HFF-Myc (cell line): ENCODE measurements at regions not wholly inside any gene's neighbourhood (a gene's known extent, or its start where the extent isn't known, plus 50 kb on each side); places are given as distances from the start of the nearest gene placed in this dataset.
"Not testable (repeated sequence)": the region's sequence is repeated elsewhere in the genome, so short reads cannot be mapped to it uniquely, and the experiment has no call there.

ENCODE experiments used
- DNase-seq: peaks from one replicate; pipeline ENCODE4 v3.0.0-alpha.2; 2011; ENCODE audit warnings: low read depth; ENCODE audit errors: extremely low read depth
- H3K4me3 ChIP-seq: replicated peaks from 2 replicates; pipeline ENCODE4 v1.5.1; 2011; ENCODE audit warnings: low read depth, mild to moderate bottlenecking, control low read depth, low read length

DNA sequence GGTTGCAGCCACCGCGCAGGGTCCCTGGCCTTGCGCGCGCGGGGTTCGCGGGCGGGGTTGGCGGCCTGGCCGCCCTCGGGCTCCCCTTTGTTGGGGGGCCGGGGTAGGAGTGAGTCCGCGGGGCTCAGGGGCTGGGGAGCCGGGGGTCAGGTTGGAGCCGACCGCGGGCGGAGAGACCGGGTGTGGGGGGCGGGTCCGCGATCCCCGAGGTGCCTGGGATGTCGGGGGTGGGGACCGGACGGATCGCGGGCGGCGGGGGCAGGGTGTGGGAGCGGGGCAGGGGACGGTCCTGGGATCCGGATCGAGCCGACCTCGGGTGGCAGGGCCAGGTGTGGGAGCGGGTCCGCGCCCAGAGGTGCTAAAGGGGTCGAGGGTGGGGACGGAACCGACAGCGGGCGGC, 4410.0 kb upstream of the TPTE start:
- not testable (repeated sequence) for DNase-seq
- H3K4me3 ChIP-seq: 0 out of 2 replicates have a peak overlapping the region, but pooled peaks have one; percentile 15

- not testable (repeated sequence) for H3K4me3 ChIP-seq, DNase-seq
Measured at GRCh38 chr21:6118336-6118735, 4403.0 kb upstream of the TPTE start.

DNA sequence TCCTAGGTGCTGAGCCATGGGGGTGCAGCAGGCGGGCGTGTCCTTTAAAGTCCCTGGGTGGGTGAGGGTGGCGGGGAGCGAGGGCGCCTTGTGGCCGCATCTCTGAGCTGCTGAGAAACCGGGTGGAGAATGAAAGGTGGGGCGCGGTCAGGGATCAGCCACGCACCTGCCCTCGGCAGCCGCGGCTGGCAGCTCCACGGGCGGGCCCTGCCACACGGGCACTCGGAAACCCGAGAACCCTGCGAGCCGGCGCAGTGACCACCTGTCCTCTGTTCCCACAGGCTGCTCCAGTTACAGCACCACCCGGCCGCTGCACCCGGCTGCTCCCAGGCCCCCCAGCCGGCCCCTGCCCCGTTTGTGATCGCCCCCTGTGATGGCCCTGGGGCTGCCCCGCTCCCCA, 4400.5 kb upstream of the TPTE start:
- DNase-seq, H3K4me3 ChIP-seq: not testable (repeated sequence)

- DNase-seq, H3K4me3 ChIP-seq: not testable (repeated sequence)
Measured at GRCh38 chr21:6122629-6123028, 4398.8 kb upstream of the TPTE start.

DNA sequence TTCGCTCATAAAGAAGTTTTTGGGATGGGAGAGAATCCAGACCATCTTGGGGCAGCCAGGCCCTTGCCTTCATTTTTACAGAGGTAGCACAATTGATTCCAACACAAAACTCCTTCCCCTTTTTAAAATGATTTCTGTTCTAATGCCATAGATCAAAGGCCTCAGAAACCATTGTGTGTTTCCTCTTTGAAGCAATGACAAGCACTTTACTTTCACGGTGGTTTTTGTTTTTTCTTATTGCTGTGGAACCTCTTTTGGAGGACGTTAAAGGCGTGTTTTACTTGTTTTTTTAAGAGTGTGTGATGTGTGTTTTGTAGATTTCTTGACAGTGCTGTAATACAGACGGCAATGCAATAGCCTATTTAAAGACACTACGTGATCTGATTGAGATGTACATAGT, 4398.2 kb upstream of the TPTE start:
- not testable (repeated sequence) for H3K4me3 ChIP-seq, DNase-seq

DNA sequence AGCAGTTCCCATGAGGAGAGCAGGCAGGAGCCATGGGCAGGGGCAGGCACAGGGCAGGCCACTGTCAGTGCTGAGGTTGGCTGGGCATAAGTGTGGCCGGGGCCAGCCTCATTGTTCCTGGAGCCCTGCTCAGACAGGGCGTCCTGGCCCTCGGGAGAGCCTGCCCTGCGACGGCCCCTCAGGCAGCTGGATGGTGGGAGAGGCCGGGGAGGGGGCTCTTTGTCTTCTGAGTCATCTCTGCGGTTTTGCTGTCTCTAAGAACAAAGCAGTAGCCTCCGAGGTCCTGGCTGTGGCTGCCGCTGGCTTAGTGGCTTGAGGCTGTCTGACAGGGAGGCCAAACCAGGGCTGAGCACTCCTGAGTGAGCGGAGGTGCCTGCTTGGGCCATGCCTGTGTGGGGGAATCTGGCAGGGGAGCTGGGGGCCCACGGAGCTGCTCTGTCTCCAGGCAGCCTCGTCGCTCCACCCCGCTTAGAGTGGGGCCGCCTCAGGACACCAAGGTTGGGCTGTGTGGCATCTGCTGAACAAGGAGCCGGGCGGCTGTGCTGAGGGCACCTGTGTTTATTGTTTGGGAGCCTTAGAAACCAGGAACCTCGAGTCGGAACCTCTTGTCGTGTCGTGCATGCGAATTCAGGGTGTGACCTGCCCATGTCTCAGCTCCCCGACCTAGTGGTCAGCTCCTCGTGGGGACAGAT, 4395.7 kb upstream of the TPTE start:
- H3K4me3 ChIP-seq, DNase-seq: not testable (repeated sequence)

GRCh38 chr21:6126976-6127732, 4394.2 kb upstream of the TPTE start:
- not testable (repeated sequence) for DNase-seq, H3K4me3 ChIP-seq

DNA sequence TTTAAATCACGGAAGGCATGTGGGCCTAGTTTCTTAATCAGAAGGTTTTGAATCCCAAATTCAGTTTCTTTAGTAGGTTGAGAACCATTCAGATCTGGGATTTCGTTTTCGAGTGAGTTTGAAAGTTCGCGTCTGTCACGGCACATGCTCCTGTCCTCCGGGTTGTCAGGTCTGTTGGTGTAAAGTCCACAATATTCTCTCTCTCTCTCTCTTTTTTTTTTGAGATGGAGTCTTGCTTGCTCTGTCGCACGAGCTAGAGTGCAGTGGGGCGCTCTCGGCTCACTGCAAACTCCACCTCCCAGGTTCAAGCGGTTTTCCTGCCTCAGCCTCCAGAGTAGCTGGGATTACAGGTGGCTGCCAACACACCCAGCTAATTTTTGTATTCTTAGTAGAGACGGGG, 4390.6 kb upstream of the TPTE start:
- not testable (repeated sequence) for DNase-seq, H3K4me3 ChIP-seq

GRCh38 chr21:6133373-6133772, 4388.0 kb upstream of the TPTE start:
- not testable (repeated sequence) for DNase-seq

GRCh38 chr21:6133852-6134630, 4387.3 kb upstream of the TPTE start:
- H3K4me3 ChIP-seq, DNase-seq: not testable (repeated sequence)

More at GRCh38 chr21:6133373-6133772, 4388.0 kb upstream of the TPTE start:
- H3K4me3 ChIP-seq: not testable (repeated sequence)

DNA sequence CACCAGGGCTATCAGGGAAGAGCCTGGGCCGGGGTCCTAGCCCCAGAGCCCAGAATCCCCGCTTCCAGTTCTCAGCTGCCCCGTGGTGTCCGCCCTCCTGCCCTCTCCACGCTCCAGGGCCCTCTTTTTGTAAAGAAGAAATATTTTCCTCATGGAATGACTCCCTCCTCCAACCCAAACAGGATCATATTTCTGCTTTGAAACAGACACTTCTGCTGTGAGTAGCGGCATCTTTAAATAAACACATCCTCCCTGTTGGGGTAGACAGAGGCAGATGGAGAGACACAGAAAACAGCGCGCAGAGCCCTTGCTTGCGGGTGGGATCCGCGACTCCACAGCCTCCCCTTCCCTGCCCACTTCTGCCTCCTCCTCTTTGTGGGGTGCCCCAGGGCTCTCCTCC, 4384.7 kb upstream of the TPTE start:
- not testable (repeated sequence) for DNase-seq, H3K4me3 ChIP-seq

- not testable (repeated sequence) for DNase-seq, H3K4me3 ChIP-seq
Measured at GRCh38 chr21:6138244-6139136, 4382.9 kb upstream of the TPTE start.

DNA sequence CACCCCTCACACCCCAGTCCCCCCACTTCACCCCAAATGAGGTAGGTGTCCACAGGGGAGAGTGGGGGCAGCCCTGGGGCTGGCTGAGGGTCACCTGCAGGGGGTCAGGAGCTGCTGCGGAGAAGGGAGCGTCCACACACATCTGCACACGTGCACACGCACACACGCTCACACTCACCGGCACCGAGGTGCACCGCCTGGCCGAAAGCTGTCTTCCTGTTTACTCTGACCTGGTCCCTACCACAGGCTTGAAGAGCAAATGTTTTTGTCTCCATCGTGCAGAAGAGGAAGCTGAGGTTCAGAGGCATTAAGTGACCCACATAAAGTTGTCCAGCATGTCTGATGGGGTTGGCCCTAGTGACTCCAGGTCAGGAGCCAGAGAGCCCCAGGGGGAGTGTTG, 4382.1 kb upstream of the TPTE start:
- H3K4me3 ChIP-seq, DNase-seq: not testable (repeated sequence)

DNA sequence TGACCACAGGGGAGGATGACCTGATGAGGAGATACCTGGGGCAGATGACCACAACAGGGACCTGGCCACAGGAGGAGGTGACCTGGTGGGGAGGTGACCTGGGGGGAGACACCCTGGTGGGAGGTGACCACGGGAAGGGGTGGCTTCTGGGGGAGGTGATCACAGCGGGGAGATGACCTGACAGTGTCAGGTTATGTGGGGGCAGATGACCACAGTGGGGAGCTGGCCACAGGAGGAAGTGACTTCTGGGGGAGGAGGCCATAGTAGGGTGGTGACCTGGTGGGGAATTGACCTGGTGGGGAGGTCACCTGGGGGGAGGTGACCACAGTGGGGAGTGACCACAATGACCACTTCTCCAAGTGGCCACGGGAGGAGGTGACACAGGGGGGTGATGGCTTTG, 4381.5 kb upstream of the TPTE start:
- not testable (repeated sequence) for H3K4me3 ChIP-seq

DNA sequence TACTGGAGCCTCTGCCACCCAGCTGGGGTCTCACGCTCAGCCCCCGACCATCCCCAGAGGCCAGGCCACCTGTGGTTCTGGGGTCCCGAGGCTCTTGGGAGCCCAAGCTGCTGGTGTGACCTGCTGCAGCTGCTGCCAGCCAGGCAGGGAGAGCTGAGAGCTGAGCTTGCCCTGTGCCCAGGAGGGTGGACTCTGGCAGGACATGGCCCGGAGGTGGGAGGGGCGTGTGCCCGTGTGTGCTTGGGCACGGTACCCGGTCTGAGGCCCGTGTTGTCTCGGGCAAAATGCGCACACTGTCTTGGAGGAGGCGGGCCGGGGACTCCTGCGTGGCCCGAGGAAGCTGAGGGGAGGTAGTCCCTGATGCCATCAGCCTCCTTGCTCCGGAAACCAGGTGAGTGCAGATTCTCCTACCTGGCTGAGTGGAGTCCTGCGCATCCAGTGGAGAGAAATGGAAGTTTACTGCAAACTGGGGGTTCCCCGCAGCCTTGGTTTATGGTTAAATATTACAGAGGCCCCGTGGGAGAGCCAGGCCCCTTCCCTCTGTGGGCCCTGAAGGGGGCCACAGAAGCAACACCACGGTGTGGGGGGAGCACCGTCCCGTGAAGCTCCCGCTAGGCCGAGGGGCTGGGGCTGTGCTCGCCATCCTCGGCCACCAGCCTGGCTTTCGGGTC, 4380.8 kb upstream of the TPTE start:
- not testable (repeated sequence) for DNase-seq, H3K4me3 ChIP-seq

More for the DNA sequence above, 4381.5 kb upstream of the TPTE start:
- DNase-seq: not testable (repeated sequence)

DNA sequence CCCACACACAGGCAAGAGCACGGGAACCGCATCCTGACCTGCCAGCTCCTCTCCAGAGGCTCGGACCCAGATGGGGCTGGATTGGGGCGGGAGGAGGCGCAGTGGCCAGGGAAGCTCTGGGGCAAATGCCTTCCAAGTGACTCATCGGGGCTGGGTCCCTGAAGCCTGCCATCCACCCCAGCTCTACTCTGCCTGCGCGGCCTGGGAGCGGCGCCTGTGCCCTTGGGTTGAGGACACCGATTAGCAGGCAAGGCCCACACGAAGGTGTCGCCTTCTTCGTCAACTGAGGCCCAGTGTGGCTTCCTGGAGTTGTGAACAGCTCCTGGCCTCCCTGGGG, 4380.3 kb upstream of the TPTE start:
- not testable (repeated sequence) for H3K4me3 ChIP-seq, DNase-seq

DNA sequence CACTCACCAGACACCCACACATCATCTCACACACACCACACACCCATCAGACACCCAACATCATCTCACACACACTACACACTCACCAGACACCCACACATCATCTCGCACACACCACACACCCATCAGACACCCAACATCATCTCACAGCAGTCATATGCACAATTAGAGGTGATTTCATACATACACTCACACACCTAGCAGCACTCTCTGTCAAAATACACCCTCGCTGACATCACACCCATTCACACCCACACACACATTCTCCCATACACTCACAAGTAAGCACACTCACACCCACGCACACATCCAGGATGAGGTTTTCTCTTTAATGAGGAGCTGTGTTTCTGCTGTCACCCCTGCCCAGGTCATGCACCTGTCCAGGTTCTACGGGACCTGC, 4368.2 kb upstream of the TPTE start:
- not testable (repeated sequence) for DNase-seq

More for the DNA sequence above, 4368.2 kb upstream of the TPTE start:
- not testable (repeated sequence) for H3K4me3 ChIP-seq
